Choroid plexus epithelial cell (primary cell): ENCODE measurements at regions not wholly inside any gene's neighbourhood (a gene's known extent, or its start where the extent isn't known, plus 50 kb on each side); places are given as distances from the start of the nearest gene placed in this dataset.

Experiments used
- DNase-seq: peaks from one replicate; pipeline ENCODE4 v3.0.0-alpha.2; 2010; ENCODE audit warnings: low read depth
- H3K4me3 ChIP-seq: 2 replicates; pipeline ENCODE4 v1.5.1; 2011; ENCODE audit warnings: low read depth, mild to moderate bottlenecking, control low read depth, low read length, moderate library complexity
- CTCF ChIP-seq: conservative IDR thresholded peaks from 2 replicates; pipeline ENCODE4 v1.5.1; 2011; ENCODE audit warnings: low read depth, mild to moderate bottlenecking, control low read depth, inconsistent platforms, low read length, moderate library complexity

GRCh38 chr10:53699231-53699630, 926.6 kb upstream of the MBL2 start:
- no peak for DNase-seq
- no peak for TF ChIP-seq CTCF
- no peak overlapping the region for H3K4me3 ChIP-seq

GRCh38 chr10:53697038-53697437, 924.5 kb upstream of the MBL2 start:
- no peak overlapping the region for H3K4me3 ChIP-seq
- TF ChIP-seq CTCF: no peak
- peak; percentile 1 for DNase-seq

GRCh38 chr10:53690524-53691240, 918.1 kb upstream of the MBL2 start:
- TF ChIP-seq CTCF: no peak
- DNase-seq: no peak
- no peak overlapping the region for H3K4me3 ChIP-seq

GRCh38 chr10:53687800-53688199, 915.2 kb upstream of the MBL2 start:
- no peak overlapping the region for H3K4me3 ChIP-seq
- no peak for DNase-seq
- TF ChIP-seq CTCF: no peak

GRCh38 chr10:53682885-53683284, 910.3 kb upstream of the MBL2 start:
- H3K4me3 ChIP-seq: no peak overlapping the region
- DNase-seq: no peak
- TF ChIP-seq CTCF: no peak

GRCh38 chr10:53682458-53682857, 909.9 kb upstream of the MBL2 start:
- no peak for TF ChIP-seq CTCF
- no peak overlapping the region for H3K4me3 ChIP-seq
- no peak for DNase-seq

GRCh38 chr10:53679666-53680065, 907.1 kb upstream of the MBL2 start:
- DNase-seq: no peak
- TF ChIP-seq CTCF: no peak
- H3K4me3 ChIP-seq: no peak overlapping the region
